ENCODE measurements at regions not wholly inside any gene's neighbourhood (a gene's known extent, or its start where the extent isn't known, plus 50 kb on each side); places are given as distances from the start of the nearest gene placed in this dataset.
"Not testable (repeated sequence)": the region's sequence is repeated elsewhere in the genome, so short reads cannot be mapped to it uniquely, and the experiment has no call there.

DNA sequence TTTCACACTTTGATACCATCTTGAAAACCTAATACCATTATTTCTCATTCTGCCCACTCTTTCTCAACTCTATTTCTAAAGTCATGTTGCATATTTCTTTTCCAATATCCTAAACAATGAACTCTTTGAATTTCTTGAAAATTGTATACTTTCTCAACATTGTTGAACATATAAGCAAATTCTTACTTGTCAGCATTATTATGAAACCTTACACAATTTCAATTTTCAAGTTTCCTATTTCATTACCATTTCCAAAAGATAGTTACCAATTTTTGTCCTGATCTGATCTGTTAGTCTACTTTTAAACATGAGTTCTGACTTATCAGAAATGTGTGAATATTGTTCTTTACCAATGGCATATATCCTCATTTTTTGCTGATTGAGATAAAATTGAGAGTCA is 806.3 kb upstream of the IGFBP7 start:
- DNase-seq (ENCODE audit: low read depth in 1 of 2, low spot score in 1 of 2): no peak

DNA sequence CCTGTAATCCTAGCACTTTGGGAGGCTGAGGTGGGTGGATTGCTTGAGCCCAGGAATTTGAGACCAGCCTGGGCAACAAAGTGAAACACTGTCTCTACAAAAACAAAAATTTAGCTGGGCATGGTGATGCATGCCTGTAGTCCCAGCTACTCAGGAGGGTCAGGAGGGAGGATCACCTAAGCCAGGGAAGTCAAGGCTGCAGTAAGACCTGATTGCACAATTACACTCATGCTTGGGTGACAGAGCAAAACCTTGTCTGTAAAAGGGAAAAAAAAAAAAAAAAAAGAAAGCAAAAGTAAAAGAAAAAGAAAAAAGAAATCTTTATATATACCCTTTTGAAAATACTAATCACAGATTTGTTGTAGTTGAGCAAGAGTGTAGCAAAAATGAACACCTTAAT is 801.0 kb upstream of the IGFBP7 start:
- no peak for DNase-seq (ENCODE audit: low read depth in 1 of 2, low spot score in 1 of 2)

DNA sequence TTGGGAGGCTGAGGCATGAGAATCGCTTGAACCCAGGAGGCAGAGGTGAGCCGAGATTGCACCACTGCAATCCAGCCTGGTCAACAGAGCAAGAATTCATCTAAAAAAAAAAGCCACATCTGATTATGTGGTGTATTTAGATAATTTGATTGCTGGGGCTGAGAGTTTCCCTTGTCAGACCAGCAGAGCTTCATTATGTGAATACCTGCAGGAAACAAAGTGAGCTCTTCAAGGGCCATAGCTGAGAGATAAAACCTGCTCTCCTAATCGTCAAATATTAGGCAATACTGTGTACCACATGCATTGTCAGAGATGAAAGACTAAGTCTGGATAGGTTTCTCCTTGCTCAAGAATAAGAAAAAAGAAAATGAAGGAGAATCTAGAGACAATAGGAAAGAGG is 800.0 kb upstream of the IGFBP7 start:
- DNase-seq (ENCODE audit: low read depth in 1 of 2, low spot score in 1 of 2): no peak

DNA sequence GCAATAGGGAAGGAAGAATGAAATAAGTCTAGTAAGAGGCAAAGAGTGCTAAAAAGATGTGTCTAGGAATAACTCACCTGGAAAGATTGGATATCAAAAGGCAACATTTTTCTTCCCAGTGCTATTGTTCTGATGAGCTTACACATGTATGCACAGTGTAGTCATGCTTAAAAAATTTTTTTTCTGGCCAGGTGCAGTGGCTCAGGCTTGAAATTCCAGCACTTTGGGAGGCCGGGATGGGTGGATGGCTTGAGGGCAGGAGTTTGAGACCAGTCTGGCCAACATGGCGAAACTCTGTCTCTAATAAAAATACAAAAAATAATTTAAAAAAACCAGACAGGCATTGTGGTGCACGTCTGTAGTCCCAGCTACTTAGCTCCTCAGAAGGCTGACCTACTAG is 795.8 kb upstream of the IGFBP7 start:
- no peak for DNase-seq (ENCODE audit: low read depth in 1 of 2, low spot score in 1 of 2)

DNA sequence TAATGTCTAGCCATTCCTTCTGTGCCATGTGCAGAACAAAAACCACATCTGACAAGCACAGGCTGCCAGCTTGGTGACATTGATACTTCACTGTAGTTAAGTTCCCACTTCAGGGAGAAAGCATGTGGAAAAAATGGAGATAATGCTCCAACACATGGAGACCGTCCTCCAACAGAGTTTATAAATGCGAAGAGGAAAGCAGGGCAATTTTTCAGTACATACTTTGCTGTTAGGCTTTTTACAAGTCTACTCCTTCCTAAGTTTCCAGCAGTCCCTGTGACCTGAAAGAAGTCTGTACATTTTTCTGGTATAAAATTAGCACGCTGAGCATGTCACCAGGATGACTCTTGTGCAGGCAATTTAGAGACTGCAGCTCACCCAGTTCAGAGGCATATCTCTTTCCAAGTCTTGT is 766.9 kb upstream of the IGFBP7 start:
- DNase-seq (ENCODE audit: low read depth in 1 of 2, low spot score in 1 of 2): no peak

DNA sequence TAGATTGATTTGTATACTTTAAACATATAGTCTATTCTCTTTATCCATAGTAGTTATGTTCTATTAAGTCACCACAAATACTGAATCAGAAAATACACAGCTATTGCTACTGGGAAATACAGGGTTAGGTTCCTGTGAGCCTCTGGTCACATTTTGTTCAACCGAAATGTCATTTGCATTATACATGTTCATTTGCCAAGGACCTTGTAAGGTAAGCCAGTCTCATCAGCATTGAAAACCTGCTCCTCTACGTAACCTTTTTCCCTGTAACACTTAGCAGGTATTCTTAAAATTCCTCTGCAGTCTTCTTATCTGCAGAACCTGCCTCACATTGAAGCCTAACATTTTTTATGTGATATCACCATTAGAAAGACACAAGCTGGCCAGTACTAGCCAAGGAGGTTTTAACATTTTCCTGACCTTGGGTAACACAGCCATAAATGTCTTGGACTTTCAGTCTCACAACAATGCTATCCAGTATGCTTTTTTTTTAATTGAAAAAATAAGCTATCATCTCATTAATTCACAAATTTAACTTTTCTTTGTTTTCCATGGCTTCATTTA is 765.7 kb upstream of the IGFBP7 start:
- DNase-seq (ENCODE audit: low read depth in 1 of 2, low spot score in 1 of 2): no peak

DNA sequence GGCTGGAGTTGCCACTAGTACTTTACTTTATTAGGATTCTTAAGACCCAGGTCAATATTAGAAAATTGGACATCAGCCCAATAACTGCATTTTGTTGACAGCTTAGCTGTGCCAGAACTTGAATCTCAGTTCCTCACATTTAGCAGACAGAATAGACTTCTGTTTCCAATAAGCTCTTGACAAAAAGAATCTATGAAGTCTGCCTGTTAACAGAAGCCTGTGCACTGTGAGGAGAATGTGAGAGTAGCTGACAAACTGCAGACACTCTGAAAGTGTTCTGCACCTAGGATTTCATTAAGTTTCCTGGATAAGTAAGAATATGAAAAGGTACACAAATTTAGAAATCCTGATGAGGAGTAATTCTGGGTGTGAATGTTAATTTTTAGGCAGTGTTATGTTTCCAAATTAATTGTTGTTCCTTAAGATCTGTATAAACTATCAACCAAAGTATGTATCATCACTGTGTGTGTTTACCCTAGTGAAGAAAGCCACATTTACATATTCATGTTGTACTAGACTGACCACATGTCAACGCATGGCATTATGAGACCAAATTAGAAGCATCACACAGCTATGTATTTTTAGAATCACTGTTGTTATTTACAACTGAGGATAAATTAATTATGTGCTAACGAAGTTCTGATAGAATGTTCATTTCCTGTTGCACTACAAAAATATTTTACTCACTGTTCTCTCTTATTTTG is 756.4 kb upstream of the IGFBP7 start:
- DNase-seq (ENCODE audit: low read depth in 1 of 2, low spot score in 1 of 2): no peak

DNA sequence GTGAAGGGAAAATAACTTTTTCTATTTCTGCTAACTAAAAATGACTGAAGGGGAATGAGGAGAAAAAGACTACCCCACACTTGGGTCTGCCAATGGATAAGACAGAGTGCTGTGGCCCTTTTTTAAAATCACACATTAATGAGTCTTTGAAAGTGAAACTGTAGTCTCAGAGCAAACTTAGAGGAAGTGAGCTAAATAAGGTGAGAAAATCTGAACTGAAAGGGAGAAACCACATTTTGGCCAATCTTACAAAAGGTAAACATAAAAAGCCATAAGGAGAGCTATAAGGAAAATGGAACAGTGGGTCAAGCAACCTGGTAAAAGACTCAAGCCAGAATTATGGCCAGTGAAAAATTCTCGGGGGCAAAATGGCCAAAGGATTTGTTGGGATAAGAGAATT is 755.1 kb upstream of the IGFBP7 start:
- DNase-seq (ENCODE audit: low read depth in 1 of 2, low spot score in 1 of 2): no peak

DNA sequence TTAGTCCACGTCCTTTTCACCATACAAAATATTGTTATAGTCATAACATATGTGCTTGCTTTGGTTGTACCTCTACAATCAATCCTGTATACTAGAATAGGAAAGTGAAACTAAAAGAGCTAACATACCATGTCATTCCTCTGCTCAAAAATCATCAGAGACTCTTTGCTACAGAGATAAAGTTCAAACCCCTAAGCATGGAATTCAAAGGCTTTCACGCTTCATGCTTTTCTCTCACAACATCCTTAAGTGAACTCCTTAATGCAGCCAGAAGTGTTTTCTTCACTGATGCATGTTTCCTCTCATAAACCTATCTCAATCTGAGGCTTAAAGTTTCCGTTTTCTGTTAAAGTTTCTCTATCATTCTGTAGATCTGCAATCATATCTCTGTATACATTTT is 744.6 kb upstream of the IGFBP7 start:
- DNase-seq (ENCODE audit: low read depth in 1 of 2, low spot score in 1 of 2): no peak

DNA sequence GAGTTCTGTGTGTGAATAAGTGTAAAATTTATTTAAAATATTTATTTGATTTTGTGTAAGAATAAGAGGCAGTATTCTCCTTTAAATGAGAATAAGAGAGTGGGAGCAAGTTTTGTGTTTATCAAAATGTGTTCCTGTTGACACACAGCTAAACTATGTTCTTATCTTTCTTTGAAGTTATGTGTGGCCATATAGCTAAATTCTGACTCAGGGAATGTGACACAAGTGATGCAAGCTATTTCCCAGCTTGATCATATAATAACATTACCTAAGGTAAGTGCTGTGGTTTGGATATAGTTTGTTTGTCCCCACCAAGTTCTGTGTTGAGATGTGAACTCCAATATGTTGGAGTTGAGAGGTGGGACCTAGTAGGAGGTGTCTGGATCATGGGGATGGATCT is 740.0 kb upstream of the IGFBP7 start:
- no peak for DNase-seq (ENCODE audit: low read depth in 1 of 2, low spot score in 1 of 2)

DNA sequence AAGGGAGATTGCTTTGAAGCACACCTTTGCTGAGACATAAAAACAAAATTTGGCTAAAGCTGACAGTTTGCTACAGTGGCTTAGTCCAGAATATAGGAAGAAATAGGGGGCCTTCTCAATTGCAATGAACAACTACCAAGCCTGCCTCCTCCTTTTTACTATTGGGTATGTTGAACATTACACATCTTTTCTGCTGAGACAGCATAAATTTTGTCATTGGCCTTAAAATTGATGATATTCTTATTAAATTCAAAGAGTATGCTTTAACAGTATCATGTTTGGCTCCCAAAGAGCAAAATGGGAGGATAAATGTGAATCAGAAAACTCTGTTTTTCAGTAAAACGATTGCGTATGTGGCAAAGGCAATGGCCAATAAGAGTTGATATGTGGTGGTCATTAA is 721.9 kb upstream of the IGFBP7 start:
- no peak for DNase-seq (ENCODE audit: low read depth in 1 of 2, low spot score in 1 of 2)

DNA sequence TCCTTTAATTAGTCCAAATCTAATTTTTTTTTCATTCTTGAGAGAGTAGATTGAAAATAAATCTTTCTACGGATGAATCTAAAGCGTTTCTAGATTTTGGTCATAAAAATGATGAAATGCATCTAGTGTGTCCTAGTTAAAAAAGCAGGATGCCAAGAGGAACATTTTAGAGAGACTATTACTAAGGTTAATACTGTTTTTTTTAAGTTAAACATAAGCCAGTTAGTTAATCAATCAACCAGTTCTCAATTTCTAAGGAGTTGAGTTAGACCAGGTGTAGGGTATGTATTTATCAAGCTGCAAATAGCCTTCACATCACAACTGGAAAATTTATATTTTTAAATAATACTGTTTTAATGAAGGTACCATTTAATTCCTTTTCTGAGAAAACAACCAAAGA is 679.5 kb upstream of the IGFBP7 start:
- no peak for DNase-seq (ENCODE audit: low read depth in 1 of 2, low spot score in 1 of 2)

DNA sequence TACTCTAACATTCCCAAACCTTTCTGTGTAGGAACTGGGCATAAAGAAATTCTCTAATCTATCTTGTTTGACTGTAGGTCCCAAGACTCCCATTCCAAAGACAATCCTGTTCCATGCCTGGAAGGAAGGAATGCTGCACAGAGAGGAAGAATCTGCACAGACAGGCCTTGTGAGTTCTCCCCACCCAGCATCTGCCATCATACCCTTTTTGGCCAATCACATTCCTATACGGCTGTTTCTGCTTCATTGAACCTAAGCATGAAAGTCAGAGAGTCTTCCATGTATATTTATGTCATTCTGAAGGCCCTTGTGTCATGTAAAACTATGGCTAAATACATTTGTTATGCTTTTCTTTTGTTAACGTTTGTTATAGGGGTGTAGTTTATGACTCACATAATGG is 667.7 kb upstream of the IGFBP7 start:
- DNase-seq (ENCODE audit: low read depth in 1 of 2, low spot score in 1 of 2): no peak

DNA sequence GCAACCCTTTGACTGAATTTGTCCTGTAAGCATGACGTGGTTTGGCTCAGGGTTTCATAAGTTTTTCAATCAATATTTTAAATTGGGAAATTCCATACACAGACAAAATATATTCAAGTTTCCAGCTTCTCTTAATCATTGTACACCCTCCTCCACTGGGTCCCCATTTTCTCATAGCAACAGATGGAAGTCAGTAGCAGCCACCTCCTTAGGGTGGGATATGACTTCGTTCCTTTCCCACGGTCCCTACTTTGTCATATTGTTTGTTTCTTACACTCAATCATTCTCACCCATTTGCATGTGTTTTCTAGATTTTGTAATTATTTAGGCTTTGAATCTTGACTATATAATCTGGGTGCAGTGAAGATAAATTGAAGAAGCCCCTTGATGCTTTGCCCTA is 664.5 kb upstream of the IGFBP7 start:
- no peak for DNase-seq (ENCODE audit: low read depth in 1 of 2, low spot score in 1 of 2)

DNA sequence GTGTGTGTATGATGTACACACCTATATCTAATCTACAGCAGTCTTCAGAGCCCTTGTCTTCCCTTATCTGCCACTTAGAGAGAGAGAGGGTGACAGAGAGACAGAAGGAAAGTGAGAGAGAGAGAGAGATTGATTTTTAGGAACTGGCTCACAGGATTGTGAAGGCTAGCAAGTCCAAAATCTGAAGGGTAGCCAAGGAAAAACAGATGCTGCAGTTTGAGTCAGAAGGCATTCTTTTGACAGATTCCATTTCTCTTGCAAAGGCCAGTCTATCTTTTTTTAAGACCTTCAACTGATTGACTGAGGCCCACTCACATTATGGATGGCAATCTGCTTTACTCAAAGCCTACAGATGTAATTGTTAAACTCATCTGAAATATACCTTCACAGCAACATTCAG is 664.0 kb upstream of the IGFBP7 start:
- no peak for DNase-seq (ENCODE audit: low read depth in 1 of 2, low spot score in 1 of 2)

DNA sequence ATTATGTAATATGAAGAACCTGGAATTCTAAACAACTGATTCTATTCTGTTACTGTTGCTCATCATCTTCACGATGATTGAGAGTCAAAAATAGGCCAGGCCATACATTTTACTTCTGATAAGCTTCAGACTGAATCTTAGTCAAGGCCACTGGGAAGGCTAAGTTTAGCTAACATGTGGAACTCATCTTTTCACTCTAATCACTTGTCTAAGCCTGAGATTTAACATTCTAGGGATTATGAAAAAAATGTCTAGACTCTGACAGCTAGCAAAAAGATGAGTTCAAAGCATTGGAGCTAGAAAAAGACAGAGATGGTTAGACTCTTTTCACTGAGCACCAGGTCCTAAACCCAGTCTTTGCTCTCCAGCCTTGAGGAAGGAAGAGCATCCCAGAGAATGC is 656.2 kb upstream of the IGFBP7 start:
- no peak for DNase-seq (ENCODE audit: low read depth in 1 of 2, low spot score in 1 of 2)

DNA sequence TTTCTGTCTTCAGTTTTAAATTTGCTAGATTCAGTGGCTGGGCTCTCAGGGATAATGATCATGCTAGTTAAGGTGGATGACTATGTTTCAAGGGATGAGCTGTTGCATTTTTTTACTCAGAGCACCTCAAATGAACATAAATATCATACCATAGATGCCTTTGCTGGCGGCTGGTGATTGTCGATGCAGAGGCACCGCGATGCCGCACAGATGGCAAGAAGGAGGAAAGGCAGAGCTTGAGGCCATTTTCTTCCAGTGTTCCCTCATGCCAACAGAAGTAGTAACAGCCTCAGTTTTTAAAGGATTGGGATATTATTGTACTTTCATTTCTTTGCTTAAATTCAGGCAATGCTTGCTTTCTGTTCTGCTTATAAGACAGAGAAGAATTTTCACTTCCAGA is 654.7 kb upstream of the IGFBP7 start:
- DNase-seq (ENCODE audit: low read depth in 1 of 2, low spot score in 1 of 2): no peak

DNA sequence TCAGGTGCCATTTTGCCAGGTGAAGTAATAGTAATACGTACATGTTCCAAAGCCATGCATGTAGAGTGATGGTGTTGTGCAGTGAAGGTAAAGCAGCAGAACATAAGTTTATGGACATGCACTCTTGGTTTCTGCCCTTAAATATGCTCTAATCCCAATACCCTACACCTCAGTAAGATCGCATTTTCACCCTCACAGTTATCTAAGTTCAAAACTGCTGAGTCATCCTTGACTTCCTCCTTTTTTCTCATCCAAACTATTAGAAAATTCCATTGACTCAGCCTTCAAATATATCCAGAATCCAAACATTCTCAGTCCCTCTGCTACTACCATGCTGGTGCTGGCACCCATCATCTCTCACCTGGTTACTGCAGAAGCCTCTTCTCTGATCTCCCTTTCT is 652.9 kb upstream of the IGFBP7 start:
- DNase-seq (ENCODE audit: low read depth in 1 of 2, low spot score in 1 of 2): no peak

DNA sequence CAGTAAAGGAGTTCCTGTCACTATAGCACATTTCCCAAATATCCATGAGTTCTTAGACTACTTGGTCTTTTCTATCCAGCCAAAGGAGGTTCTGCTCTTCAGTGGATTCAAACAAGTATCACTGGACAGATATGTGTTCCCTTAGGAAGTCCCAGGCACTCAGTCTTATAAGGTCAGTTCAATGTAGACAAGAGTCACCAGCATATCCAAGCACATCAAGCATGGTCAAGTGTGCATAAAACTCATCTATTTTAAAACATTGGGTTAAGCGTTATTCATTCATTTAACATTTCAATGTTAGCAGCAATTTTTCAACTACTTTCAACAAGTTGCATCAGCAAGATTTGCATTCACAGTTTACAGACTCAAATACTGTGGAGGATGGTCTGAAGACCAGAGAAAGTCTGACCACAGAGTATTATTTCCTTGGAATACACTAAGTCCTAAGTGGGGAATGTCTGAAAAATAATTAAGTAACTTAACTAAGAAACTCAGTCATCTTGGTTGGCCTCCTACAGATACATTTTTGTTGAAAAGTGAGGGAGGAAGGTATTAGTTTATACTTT is 630.5 kb upstream of the IGFBP7 start:
- DNase-seq (ENCODE audit: low read depth in 1 of 2, low spot score in 1 of 2): no peak

DNA sequence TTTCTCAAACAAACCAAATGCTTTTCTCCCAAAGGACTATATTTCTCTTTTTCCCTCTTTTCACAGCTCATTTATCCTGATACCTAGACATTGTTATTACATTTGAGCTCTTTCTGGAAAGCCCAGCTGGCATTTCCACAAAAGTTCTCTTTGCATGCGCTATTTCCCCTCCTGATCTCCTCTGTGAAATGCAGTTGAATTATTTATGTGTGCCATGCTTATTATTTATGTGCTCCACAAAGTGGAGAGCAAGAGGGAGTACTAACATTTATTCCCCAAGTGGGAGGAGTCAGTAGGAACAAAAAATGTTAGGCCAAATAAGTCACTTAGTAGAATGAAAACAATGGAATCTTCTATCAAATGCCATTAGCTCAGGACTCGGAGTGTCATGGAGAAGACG is 626.6 kb upstream of the IGFBP7 start:
- DNase-seq (ENCODE audit: low read depth in 1 of 2, low spot score in 1 of 2): no peak

DNA sequence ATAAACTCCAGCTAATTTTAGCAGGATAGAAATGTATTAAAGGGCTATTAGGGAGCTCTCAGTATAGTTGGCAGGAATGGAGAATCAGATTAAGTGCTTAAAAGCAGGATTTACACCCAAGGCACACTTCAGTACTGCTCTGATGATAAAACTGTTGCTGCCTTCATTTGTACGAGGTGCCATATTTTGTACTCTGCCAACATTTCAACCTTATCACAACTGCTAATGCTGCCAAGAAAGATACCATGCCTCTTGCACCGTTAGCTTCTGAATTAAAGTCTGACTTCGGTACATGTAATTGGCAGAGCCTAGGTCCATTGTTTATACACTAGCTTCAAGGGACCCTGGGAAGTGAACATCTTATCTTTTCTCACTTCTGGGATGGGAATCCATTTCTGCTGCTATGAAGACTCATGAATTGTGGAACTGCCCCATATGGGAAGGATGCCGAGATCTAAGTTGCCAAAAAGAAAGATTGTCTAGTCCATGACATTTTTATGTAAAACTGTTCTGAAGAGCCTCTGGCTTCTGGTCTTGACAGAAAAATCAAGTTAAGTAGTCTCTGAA is 624.0 kb upstream of the IGFBP7 start:
- no peak for DNase-seq (ENCODE audit: low read depth in 1 of 2, low spot score in 1 of 2)

DNA sequence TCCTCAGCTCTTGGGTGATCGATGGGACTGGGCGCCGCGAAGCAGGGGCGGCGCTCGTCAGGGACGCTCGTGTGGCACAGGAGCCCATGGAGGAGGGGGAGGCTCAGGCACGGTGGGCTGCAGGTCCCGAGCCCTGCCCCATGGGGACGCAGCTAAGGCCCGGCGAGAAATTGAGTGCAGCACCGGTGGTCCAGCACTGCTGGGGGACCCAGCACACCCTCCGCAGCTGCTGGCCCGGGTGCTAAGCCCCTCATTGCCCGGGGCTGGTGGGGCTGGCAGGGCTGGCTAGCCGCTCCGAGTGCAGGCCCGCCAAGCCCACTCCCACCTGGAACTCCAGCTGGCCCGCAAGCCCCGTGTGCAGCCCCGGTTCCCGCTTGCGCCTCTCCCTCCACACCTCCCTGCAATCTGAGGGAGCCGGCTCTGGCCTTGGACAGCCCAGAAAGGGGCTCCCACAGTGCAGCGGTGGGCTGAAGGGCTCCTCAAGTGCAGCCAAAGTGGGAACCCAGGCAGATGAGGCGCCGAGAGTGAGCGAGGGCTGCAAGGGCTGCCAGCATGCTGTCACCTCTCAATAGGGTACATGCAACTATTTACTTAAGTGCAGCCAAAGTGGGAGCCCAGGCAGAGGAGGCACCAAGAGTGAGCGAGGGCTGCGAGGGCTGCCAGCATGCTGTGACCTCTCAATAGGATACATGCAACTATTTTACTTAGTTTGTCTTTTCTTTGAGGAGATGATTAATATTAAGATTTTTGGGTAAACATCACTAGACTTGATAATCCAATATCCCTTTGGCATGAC is 619.8 kb upstream of the IGFBP7 start:
- not testable (repeated sequence) for DNase-seq (ENCODE audit: low read depth in 1 of 2, low spot score in 1 of 2)
